NCI-H2171 (cell line): ENCODE measurements at regions not wholly inside any gene's neighbourhood (a gene's known extent, or its start where the extent isn't known, plus 50 kb on each side); places are given as distances from the start of the nearest gene placed in this dataset.
A peak's percentile ranks its signal among the peaks of the same experiment; 100 is the strongest.
"Not testable (repeated sequence)": the region's sequence is repeated elsewhere in the genome, so short reads cannot be mapped to it uniquely, and the experiment has no call there.

Experiments used
- DNase-seq: peaks from one replicate; lab custom pipeline; 2025; lab: John Stamatoyannopoulos, UW

- DNase-seq, result no peak
Measured at GRCh38 chrX:8105531-8105930, 65.5 kb downstream of the VCX2 start.

DNA sequence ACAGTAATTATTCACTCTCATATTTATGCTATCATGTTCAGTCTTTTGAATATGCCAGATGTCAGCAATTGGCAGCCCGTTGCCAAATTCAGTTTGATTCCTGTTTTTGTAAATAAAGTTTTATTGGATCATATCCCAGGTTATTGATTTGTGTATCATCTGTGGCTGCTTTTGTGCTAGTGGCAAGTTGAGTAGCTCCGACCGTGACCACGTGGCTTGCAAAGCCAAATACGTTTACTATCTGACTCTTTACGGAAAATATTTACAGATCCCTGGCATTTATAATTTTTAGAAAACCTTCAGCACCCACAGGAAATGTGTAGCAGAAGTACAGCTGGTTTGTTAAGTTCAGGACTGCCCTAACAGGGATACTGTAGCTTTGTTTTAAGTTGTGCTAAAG is 67.4 kb downstream of the VCX2 start:
- DNase-seq, result peak; percentile 2

DNA sequence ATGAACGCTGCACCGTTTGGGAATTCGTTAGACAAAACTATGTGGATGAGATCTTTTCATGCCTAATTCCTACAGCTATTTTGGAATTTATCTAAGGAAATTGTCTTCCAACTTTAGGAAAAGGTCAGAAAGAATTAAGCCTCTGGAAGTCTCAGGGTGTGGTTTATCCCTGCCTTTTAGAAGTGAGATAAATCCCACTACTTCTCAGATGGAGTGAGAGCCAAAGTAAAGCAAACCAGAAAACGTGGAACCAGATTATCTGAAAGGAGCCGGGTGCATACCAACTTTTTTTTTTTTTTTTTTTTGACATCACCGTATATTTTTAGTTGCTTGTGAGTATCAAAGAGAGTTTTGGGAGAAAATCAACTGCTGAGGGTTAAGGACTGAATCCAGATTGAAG is 79.6 kb downstream of the VCX2 start:
- DNase-seq, result no peak

- DNase-seq, result no peak
Measured at GRCh38 chrX:8090906-8091305, 80.2 kb downstream of the VCX2 start.

- no peak for DNase-seq
Measured at GRCh38 chrX:8090482-8090881, 80.6 kb downstream of the VCX2 start.

GRCh38 chrX:8089141-8089540 is 81.9 kb downstream of the VCX2 start:
- DNase-seq, result no peak

DNA sequence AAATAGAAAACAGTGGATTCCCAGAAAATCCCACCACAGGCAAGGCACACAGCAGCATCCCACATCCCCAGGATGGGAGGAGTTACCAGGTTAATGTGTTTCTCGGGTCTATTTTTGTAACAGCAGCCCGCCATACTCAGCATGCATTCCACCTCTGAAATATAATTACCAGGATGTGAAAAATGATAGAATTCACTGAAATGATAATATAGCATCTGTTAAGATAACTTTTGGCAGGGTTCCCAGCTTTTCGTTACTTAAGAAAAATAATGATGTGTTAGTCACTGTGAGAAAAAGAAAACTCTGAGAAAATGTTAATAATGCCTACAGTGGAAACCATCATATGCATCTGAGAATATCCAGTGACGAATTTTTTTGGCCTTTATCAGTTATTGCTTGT is 87.1 kb downstream of the VCX2 start:
- DNase-seq, result peak; percentile 67

DNA sequence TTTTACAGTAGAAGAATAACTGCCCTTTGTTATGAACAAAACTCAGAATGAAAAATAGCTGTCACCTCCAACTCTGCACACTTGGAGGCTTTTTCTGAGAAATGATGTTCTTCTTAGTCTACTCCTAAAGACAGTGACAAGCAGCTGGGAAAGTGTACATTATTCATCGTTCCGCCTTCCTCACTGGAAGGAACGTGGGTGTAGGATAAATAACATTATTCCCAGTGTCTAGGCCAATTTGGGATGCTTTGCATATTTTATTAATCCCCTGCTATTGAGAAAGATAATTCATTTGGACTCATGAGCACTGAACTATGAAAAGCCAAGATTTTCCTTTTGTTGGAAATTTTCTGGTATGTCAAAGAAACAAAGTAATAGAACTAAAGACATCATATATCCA is 87.8 kb downstream of the VCX2 start:
- no peak for DNase-seq

DNA sequence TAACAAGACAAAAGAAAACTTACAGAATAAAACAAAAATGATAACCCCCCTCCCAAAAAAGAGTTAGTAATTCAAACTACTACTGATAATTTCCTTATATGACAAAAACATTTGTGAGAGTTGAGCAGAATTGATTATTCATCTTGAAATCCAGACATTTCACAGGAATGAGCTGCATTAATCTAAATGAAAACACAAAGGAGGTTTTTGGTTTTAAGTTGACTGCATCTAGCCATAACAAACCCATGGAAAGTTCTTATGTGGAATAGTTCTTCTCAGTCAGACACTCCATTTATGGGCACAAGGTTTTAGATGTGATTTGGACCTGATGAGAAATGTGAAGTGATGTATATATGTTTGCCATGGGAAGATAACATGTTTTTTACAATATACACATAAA is 95.4 kb downstream of the VCX2 start:
- no peak for DNase-seq

GRCh38 chrX:8067754-8068462 is 103.2 kb downstream of the VCX2 start:
- no peak for DNase-seq

GRCh38 chrX:8052909-8053308 is 118.2 kb downstream of the VCX2 start:
- DNase-seq, result no peak

- no peak for DNase-seq
Measured at GRCh38 chrX:8049827-8050226, 121.2 kb downstream of the VCX2 start.

DNA sequence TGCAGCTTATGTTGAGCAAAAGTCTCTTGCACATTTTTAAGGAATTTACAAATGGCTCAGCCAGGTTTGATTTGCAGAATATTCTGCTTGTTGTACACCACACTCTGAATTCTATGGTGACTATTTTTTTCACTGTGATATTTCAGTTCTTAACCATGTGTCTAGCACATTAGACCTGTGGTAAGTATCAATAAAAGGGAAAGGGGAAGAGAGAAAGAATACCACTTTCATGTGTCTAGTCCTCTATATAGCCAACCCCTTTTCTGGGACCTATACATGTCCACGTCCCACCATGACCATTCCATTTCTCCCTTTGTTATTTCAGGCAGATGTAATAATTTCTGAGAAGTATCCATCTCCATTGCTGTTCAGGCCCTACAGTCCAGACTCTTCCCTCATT is 121.3 kb upstream of the PNPLA4 start:
- no peak for DNase-seq

- no peak for DNase-seq
Measured at GRCh38 chrX:8044947-8045346, 117.7 kb upstream of the PNPLA4 start.

GRCh38 chrX:8043546-8043945 is 116.3 kb upstream of the PNPLA4 start:
- DNase-seq, result no peak

- DNase-seq, result no peak
Measured at GRCh38 chrX:8043121-8043520, 115.9 kb upstream of the PNPLA4 start.

DNA sequence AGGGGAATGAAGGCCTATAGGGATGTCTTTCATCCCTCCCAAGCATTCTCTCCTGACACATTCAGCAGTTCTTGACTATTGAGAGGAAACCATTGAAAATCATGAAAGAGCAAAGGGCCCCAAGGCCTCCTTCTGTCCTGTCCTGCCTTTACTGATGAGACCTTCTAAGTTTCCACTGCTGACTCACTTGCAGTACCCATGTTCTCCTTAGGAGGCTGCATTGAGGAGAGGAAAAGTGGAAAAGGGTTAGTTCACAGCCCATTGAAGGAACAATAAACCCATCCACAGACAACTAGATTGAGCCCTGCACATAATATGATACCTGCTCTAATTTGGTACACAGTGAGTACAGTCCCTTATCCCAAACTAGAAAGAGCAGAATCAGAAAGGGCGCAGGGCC is 115.1 kb upstream of the PNPLA4 start:
- no peak for DNase-seq

DNA sequence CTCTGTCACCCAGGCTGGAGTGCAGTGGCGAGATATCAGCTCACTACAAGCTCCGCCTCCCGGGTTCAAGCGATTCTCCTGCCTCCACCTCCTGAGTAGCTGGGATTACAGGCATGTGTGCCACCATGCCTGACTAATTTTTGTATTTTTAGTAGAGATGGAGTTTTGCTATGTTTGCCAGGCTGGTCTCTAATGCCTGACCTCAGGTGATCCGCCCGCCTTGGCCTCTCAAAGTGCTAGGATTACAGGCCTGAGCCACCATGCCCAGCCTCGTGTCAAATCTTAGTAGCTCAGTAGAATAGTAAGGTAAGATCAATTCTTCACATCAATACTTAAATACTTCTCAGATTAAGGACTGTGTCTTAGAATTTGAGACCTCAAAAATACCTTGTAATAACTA is 112.5 kb upstream of the PNPLA4 start:
- not testable (repeated sequence) for DNase-seq

DNA sequence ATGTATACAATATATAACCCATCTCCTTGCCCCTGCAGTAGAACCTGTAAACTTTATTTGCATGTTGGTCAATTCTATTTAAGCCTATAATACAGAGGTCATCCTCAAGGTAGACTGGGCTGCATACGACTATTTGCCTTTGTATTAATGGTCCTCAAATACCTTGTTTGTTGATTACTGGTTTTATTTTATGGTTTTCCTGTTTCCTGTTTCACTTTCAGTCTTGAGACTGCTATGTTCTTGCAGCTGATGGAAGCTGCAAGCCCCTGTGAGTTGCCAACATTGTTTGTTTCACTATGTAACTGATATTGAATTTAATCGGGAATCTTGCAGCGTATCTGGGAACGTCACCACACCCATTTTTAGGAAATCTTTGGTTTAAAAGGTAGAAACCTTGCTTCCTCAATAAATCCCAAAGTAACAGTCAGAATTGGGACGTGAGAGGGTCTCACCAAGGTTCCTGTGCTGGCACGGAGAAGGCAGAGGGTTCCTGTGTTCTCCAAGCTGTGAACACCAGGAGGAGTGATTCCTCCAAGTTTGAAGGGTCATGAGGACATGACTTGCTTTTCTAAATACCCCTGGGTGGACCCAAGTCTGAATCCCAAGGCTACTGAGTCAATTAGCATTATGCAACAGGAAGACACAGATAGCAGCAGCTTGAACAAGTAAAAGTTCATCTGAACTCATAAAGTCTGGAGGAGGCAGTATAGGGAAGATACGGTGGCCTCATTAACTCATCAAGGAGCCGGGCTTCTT is 110.6 kb upstream of the PNPLA4 start:
- no peak for DNase-seq

GRCh38 chrX:8036914-8037313 is 109.7 kb upstream of the PNPLA4 start:
- no peak for DNase-seq

- no peak for DNase-seq
Measured at GRCh38 chrX:8034058-8034457, 106.8 kb upstream of the PNPLA4 start.

GRCh38 chrX:8033175-8033574 is 106.0 kb upstream of the PNPLA4 start:
- DNase-seq, result no peak

DNA sequence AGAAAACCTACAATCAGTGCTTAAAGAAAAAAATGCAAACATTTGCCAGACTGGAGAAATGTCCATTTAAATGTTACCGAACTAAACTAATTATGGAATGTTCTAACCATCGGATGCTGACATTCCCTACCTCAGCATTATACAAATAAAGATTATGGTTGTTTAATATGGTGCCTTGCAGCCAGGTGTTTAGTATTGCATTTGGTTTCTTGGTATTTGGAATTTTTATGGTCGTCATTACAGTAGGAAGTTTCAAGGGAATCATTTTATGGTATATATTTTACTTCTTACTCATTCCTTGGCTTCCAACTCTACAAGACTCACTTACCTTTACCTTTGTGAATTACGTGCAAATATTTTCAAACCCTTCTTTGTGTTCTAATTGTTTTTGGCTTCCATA is 103.1 kb upstream of the PNPLA4 start:
- no peak for DNase-seq

DNA sequence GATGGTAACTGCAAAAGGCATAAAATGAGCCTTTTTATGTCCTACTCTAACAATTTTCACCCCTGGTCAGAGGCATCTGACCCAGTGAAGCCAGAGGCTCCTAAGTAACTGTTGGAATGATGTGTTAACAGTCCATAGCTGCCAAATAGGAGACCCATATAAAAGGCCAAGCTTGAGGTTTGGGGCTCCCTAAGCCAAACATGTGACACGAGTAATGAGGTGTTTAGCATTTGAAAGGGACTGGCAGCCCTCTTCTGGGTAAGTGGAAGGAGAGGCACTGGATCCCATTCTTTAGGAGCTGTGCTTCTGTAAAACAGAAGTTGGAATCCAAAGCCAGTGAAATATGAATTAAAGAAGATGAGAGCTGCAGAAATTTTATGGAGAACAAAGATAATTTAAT is 100.6 kb upstream of the PNPLA4 start:
- no peak for DNase-seq
